AG10803 (cell line): ENCODE measurements at regions not wholly inside any gene's neighbourhood (a gene's known extent, or its start where the extent isn't known, plus 50 kb on each side); places are given as distances from the start of the nearest gene placed in this dataset.

Experiments used
- DNase-seq: peaks from one replicate; pipeline ENCODE4 v3.0.0; 2010; ENCODE audit warnings: low read depth
- H3K4me3 ChIP-seq: 2 replicates; pipeline ENCODE4 v1.5.1; 2011; ENCODE audit warnings: mild to moderate bottlenecking, low read length, control low read depth
- TF ChIP-seq, protein P1 (sequence below): conservative IDR thresholded peaks from 2 replicates; pipeline ENCODE4 v1.5.1; 2011; ENCODE audit warnings: mild to moderate bottlenecking, low read length, control low read depth, inconsistent platforms

DNA sequence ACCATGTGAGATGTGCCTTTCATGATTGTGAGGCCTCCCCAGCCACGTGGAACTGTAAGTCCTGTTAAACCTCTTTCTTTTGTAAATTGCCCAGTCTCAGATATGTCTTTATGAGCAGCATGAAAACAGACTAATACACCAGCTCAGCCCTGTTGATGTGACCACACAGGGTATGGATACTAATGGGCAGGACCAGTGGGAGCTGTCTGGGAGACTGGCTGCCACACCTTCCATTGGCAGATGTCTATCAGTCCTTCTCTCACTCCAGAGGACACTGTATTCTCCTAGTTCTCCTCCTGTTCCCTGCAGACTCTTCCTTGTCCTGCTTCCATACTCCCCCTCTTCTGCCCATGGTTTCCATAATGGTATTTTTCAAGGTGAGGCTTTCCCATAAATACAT is 104.4 kb downstream of the PRLHR start:
- TF ChIP-seq, protein P1, sequence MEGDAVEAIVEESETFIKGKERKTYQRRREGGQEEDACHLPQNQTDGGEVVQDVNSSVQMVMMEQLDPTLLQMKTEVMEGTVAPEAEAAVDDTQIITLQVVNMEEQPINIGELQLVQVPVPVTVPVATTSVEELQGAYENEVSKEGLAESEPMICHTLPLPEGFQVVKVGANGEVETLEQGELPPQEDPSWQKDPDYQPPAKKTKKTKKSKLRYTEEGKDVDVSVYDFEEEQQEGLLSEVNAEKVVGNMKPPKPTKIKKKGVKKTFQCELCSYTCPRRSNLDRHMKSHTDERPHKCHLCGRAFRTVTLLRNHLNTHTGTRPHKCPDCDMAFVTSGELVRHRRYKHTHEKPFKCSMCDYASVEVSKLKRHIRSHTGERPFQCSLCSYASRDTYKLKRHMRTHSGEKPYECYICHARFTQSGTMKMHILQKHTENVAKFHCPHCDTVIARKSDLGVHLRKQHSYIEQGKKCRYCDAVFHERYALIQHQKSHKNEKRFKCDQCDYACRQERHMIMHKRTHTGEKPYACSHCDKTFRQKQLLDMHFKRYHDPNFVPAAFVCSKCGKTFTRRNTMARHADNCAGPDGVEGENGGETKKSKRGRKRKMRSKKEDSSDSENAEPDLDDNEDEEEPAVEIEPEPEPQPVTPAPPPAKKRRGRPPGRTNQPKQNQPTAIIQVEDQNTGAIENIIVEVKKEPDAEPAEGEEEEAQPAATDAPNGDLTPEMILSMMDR, result no peak
- H3K4me3 ChIP-seq, result no peak overlapping the region

DNA sequence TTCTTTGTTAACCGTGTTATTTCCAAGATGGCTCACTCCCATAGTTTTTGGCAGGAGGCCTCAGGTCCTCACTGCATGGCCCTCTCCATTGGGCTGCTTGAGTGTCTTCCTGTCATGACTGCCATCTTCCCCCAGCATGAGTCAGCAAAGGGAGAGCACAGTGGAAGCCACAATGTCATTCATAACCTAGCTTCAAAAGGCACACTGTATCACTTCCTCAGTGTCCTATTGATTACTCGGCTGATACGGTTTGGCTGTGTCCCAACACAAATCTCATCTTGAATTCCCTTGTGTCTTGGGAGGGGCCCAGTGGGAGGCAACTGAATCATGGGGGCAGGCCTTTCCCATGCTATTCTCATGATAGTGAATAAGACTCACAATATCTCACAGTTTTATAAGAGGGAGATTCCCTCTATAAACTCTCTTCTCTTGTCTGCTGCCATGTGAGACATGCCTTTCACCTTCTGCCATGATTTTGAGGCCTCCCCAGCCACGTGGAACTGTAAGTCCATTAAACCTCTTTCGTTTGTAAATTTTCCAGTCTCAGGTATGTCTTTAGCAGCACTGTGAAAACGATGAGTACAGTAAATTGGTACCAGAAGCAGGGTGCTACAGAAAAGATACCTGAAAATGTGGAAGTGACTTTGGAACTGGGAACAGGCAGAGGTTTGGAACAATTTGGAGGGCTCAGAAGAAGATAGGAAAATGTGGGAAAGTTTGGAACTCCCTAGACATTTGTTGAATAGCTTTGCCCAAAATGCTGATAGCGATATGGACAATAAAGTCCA is 106.5 kb downstream of the PRLHR start:
- DNase-seq, result no peak
- TF ChIP-seq, protein P1, result no peak
- no peak overlapping the region for H3K4me3 ChIP-seq

More for the DNA sequence above, 104.4 kb downstream of the PRLHR start:
- DNase-seq, result no peak

DNA sequence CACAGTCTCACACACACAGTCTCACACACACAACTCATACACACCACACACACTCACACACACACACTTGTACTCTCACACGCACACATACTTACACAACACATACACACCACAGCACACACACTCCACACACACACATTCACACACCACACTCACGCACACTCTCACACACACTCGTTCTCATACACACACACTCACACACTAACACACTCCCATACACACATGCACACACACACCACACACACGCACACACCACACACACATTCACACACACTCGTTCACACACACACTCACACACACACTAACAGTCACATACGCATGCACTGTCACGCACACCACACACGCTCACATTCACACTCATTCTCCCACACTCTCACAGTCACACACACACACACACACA is 109.8 kb downstream of the PRLHR start:
- H3K4me3 ChIP-seq, result no peak overlapping the region
- TF ChIP-seq, protein P1, result no peak
- DNase-seq, result no peak

- H3K4me3 ChIP-seq, result no peak overlapping the region
- DNase-seq, result no peak
- TF ChIP-seq, protein P1, result no peak
Observed at GRCh38 chr10:118484152-118484871, 111.1 kb downstream of the PRLHR start.

GRCh38 chr10:118483496-118483895 is 112.0 kb downstream of the PRLHR start:
- TF ChIP-seq, protein P1, result no peak
- DNase-seq, result no peak
- H3K4me3 ChIP-seq, result no peak overlapping the region

DNA sequence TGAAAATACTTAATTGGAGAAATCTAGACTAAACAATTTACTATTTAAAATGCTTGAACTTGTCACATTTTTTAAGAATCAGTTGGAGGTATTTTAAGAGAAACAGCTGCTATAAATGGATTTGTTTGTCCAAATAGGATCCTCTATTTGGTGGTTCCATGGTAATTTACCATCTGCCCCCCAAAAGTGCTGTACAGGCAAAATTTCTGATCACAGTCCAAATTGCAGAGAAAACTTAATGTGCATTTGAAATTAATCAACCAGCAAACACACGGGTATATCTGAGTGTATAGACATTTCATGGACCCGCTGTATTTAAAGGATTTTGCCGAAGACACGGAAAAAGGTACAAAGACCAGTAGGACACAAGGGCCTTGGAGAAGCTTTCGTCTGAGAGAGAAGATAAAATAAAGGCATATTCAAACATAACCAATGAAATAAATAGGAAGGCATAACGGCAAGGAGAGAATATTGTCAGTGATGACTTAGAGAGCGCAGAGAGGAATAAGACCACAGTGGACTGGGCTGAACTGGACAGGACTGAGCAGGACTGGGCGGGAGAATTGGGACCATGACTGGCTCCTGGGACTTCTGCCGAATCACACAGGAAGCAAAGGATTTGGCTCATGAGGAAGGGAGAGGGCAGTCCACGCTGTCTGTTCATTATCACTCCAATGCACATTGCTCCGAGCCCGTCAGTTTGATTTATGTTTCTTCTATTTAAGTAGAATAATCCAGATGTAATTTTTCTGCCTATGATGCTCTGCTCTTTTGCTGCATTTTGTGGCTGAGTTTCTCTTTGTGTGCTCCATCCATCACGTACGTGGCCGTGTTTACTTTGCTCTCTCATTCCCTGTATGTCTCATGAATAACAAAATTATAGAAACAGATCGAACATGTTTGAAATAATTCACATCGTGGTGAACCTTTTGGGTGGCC is 112.8 kb downstream of the PRLHR start:
- TF ChIP-seq, protein P1, result no peak
- no peak for DNase-seq
- no peak overlapping the region for H3K4me3 ChIP-seq
